HG02610 (cell line): ENCODE measurements at regions not wholly inside any gene's neighbourhood (a gene's known extent, or its start where the extent isn't known, plus 50 kb on each side); places are given as distances from the start of the nearest gene placed in this dataset.

Experiments
- ATAC-seq: cut with Tn5 transposase; IDR thresholded peaks from one replicate; pipeline ENCODE4 v1.9.1; 2021; ENCODE audit warnings: mild to moderate bottlenecking, moderate library complexity; ENCODE audit not compliant: unreplicated experiment

DNA sequence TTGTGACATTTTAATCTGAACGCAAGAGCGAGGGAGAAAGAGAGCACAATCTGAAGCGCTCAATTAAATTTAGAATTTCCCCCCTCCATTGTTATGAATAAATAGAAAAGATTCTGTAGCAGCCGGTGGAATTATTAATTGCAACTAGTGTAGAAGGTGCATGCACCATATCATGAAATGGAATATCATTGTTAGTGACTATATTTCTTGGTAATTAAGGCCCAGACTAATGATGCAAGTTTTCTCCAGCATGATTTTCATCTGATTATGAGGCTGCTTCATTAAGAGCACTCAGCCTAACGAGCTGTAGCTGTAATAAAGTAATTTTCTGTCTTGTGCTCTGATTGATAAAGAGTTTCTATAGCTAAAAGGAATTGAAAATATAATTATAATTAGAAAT is 432.2 kb upstream of the SPRED2 start:
- no peak for ATAC-seq

DNA sequence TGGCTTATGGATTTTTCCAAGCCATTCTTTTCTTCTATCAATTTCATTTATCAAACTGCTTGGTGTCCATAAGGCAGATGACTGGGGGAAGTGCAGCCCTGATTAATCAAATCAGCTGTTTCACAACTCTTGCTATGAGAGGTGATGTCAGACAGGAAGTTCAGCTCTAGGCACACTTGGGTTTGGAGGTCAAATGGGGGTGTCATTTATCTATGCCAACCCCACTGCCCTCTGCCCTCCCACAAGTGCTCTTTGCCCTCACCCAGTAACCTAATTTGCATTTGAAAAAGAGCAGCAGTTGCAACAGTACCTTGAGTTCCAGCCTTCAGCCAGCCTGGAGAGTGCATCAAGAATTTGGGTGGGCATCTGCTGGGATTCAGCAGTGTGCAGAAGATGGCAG is 431.3 kb upstream of the SPRED2 start:
- no peak for ATAC-seq

DNA sequence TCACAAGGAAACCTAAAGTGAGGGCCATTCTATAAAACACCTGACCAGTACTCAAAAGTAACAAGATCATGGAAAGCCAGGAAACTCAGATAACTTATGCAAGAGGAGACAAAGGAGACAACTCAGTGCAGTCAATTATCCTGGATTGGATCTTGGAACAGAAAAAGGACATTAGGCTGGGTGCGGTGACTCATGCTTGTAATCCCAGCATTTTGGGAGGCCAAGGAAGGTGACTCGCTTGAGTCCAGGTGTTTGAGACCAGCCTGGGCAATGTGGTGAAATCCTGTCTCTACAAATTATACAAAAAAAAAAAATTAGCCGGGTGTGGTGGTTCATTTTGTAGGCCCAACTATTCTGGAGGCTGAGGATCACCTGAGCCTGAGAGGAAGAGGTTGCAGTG is 424.5 kb upstream of the SPRED2 start:
- ATAC-seq: no peak

DNA sequence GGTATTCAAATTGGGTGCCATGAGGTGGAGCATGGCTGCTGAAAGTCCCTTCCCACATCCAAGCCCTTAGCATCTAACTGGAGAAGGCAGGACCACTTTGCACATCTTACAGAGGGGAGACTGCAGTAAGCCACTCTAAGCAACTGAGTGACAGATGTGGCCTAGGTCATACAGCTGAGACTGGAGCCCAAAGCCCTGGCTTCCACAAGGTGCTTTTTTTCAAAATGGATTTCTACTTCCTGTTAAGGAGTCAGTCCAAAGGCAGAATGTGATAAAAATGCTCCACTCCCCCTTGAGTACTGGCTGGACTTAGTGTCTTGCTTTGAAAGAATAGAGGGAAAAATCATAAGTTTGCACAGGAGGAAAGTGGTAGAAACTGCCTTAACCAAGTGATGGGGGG is 424.0 kb upstream of the SPRED2 start:
- ATAC-seq: no peak

DNA sequence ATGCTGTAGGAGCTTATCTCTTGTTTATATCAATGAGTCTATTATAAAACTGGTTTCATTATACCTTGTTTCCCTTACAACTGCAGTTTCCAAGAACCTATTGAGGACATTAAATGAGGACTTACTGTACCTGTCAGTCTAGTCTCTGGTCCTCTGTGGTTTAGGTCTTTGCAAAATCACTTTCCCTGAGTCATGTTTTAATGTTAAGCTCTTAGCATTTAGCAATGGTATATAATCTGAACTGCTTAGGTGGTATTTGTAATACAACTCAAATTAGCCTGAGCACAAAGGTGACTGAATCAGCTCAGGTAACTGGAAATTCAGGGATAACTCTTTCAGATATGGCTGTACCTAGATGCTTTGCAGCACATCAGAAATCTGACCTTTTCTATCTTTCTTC is 418.3 kb upstream of the SPRED2 start:
- no peak for ATAC-seq

DNA sequence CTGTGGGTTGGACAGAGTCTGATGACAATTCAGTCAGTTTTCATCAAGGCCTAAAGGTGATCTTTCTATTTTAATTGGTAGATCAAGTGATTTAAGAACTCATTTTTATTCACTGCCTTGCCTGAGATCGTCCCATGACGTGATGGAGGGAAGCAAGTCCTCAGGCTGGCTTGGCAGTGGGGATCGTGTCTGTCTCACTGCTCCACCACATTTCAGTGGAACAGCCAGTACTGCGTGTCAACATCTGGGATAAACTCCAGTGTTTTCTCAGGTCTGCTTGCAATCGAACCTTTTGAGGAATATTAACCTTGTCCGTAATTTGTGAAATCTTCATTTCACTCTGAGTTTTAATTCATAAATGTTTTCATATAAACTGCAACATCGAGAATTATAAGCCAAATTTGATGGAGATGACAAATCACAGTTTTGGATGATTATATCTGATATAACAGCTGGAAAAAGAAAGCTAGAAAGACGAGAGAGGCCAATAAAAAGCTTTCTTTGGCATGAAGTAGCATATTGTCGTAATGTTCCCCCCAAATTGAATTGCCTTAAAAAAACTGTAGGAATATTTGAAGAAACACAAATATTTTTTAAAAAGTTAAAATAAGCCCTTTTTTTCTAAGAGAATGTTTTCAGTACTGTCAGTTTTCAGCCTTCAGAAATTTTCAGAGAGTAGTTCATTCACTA is 414.7 kb upstream of the SPRED2 start:
- no peak for ATAC-seq

DNA sequence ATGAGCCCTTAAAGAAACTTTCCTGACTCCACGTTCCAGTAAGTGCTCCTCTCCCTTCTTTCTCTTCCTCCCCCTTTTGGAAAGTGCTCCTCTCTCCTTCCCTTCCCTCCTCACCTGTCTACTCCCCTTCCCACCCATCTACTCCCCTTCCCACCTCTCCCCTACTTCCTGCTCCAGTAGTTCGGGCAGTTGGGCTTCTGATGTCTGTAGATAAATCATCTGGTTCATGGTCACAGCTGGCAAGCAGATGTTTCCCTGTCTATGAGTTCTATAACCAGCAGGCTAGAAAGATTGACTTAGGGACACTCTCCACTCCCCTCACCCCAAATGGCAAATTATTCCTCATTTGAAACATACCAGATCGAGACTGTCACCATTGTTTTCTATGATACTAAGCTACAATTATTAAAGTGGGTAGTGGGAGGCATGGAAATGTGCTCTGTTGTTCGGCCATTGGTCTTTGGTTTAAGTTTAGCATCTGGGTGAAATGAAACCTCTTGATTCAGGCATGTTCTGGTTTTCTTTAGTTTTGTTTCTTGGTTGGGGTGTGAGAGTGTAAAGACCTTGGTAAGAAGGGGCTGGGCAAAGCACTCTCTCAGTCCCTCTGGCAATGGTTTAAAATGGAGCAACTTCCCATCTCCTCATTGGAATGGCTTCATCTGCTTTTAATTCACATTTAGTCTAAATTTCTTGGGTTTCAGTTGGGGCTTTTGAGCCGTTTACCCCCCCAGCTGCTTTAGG is 413.2 kb upstream of the SPRED2 start:
- ATAC-seq: no peak

DNA sequence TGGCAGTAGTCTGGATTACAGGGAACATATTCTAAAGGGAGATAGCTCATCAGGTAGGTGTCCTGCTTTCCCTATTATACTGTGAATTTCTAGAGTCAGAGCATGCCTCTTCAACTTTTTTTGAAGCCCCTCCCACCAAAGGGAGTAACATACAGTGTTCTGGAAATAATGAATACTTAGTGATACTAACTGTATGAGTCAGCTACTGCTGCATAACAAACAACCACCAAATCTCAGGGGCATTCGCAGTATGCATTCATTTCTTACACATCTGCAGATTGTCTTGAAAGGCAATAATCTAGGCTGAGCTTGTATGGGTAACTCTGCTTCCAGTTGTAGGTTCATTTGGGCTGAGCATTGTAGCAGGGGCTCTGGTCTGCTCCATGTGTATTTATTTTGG is 409.7 kb upstream of the SPRED2 start:
- no peak for ATAC-seq

DNA sequence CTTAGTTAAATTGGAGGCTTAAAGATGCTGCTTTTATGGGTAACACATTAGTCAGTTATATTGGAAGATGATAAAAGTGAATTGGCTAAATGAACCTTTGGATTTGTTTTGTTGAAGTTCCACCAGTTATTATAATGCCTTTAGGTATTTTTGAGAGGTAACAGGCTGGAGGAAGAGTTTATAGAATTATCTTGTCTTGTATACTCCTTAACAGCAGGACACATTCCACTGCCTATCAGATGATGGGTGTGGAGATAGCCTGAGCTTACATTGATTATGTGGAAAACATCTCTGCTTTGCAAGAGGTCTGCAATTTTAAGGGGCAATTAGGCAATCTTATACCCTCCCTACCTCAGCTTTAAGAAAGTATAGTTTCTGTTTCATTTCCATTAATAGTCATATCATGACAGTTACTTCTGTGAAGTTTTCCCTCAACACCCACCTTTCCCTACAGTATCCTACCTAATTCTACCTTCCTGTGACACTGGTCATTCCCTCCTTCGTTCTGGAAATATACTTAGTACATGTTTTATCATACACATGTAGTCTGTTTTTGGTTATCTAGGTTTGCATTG is 403.7 kb upstream of the SPRED2 start:
- no peak for ATAC-seq

DNA sequence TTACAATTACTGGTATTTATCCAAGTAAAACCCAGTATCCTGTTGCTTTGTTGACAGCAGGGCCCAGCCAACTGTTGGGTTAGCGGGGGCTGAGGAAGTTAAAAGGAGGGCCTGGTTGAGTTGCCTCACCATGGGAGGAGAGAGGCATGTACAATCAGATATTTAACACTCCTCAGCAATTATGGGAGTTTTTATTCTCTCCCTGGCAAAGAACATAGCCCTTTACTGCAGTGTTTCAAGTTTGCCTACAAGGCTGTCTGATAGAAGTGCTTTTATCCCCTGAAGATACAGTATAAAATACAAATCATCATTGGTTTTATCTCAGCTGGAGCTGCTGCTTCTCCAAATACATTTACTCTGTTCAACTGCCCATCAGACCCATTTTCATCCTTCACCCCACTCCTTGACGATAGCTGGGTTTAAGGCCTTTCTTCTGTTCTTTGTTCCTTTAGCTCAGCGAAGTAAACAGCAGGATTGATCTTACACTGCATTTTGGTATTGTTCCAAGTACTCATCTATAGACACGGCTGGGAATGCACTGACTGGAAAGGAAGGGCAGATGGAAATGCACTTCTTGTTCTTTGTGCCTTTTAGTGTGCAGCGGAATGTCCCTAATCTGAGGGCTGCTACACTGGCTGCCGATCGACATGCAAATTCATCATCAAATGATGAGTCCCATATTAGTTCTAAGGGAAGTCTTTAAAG is 402.5 kb upstream of the SPRED2 start:
- ATAC-seq: no peak

DNA sequence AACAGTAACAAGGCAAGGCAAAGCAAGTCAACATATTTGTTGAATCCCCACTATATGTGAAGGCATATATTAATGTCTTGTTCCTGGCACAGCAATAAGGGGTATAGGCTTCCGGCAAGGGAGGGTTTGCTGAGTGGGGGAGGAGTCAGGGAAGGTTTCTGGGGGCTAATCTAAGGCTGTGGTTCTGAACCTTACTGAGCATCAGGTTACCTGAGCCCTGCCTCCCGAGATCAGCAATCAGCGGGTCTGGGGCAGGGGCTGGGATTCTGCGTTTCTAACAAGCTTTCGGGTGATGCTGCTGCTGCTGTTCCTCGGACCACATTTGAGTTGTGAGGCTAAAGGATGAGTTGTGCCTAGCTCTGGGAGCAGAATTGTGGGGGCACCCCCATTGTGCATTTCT is 401.7 kb upstream of the SPRED2 start:
- no peak for ATAC-seq

DNA sequence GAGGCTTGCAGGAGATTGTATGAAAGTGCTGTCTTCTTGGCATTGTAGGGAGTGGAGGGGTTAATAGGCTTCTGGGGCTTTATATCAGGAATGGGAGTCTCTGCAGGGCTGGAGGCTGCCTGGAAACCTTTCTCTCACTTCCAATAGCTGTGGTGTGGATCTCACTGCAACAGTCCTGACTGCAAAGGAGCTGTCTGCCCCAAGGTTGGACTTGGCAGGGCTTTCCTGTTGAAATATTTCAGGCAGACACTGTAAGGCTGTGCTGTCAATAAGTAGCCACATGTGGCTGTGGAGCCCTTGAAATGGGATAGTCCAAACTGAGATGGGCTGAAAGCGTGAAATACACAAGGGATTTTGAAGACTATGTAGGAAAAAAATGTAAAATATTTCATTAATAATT is 399.1 kb upstream of the SPRED2 start:
- ATAC-seq: no peak

DNA sequence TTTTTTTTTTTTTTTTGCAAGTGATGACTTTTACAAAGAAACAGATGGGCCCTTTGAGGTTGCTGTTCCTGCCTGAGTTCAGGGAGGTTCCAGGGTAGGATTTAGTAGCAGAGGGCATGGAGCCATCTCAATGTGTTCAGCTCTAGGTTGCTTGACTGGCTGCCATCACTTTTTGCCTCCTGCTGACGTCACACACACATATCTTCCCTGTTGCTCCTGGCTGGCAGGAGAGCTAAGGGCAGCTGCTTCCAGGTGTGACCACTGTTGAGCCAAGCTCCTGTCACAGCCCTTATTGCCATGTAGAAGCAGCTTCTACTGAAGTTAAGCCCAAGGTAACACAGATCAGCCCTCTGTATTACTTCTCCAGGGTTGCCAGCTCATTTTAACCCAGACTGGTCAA is 394.2 kb upstream of the SPRED2 start:
- ATAC-seq: no peak

DNA sequence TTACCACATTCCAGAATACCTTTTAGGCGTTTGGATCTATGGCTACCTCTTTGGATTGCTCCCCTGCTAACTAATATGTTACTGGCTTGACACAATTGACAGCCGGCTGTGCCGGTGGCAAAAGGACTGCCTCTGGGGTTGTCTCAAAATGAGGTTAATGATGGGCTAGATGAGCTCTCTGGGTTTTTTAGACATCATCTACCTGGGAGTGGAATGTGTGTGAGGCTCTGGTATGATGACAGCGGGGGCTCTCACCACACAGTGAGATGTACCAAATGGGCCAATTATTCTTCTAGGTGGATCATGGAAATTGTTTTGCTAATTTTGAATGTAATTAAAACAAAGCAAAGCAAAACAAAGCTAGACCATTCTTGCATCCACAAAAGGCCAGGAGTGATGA is 391.1 kb upstream of the SPRED2 start:
- ATAC-seq: no peak

DNA sequence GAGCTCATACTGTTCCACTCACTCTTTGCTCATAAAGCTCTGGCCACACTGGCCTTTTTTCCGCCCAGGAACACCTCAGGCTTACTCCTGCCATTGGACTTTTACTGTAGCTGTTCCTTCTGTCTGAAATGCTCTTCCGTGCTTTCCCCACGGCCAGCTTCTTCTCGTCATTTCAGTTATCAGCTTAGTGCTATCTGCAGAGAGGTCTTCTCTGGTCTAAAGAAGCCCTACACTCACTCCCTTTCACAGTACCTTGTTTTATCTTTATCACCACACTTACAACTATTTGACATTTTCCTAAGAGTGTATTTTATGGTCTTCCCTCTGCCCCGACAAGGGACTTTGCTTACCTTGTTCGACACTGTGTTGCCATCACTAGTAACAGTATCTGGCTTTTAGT is 388.1 kb upstream of the SPRED2 start:
- ATAC-seq: no peak

DNA sequence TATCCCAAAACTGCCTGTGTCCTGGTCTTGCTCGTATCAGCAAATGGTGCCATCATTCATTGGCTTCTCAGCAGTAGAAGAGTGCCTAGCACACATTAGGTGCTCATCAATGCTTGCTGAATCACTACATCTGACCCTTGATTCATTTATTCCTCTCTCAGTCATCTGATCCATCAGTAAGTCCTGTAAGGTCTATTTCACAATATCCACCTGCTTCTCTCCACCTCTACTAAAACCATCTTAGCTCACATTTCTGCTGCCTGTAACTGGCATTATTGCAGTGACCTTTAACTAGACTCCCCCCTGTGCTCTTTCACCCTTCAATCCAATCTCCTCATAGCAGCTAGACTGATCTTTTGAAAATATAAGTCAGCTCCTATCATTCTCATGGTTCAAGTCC is 387.6 kb upstream of the SPRED2 start:
- ATAC-seq: no peak

DNA sequence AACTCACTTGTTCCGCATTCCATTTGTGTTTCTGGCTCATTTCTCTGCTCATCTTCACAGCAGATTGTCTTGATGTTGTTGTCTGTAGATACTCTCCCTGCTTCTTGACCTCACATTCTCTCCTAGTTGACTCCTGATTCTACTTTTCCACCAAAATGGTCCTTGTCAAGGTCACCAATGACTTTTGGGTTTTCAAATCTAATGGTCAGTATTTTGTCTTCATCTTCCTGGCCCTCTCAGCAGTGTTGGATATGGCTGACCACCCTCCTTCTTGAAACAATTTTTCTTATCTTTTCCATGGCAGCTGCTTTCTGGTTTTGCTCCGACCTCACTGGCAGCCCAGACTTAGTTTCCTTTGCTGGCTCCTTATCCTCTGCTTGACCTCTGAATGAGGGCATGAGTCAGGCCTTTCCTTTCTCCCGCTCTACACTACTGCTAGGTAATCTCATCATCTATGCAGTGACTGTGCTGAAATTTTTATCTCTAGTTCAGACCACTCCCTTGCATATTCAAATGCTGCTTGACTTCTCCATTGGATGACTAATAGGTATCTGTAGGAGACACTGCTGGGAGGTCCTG is 386.6 kb upstream of the SPRED2 start:
- no peak for ATAC-seq

DNA sequence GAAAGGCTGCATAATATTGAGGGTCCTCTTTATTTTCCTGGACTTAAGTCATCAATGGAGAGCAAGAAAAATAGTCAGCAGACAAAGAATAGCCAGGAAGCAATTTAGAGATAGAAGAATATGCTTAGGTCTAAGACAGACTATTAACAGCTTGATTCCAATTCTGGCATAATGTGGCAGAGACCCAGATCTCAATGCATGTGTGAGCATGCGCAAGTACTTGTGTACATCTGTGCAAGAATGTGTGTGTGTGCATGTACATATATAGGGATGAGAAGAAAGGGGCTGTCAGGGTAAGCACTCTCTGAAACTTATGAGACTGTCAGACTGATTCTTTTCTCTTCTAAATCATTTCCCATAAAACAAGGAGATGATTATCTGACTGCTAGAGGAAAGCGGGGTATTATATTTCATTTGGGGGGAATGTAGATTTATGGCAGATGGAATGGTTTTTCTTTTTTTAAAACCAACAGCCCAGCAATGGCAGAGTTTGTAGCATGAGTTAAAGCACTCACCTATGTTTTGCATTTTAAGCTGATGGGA is 381.3 kb upstream of the SPRED2 start:
- ATAC-seq: no peak

DNA sequence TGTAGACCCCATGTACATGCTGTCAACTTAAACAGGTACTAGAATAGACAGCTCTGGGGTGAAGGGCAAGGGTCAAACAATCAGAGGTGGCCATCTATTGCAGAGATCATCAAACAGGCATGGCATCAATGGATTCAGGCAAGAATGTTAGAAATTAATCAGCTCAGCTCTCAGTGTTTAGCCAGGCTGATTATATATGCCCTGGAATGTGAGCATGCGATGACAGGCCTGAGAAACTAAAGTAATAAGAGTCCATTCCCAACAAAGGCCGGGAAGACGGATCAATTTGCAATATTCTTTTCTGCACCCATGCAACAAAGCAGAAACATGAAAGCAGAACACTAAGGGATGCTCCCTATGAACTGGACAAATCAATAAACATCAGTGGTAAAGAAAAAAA is 380.5 kb upstream of the SPRED2 start:
- ATAC-seq: no peak

DNA sequence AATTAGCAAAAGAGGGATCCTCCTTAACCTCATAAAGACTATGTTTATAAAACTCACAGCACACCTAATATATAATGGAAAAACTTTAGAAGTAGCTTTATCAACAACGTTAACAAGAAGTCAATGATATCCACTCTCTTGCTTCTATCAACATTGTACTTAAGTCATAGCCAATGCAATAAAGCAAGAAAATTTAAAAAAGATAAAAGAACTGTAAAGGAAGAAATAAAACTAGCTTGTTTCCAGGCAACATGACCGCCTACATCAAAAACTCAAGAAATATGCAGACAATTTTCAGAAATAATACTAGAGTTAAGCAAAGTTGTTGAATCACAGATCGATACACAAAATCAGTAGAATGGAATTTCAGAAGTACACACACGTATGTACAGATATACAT is 375.5 kb upstream of the SPRED2 start:
- ATAC-seq: no peak

DNA sequence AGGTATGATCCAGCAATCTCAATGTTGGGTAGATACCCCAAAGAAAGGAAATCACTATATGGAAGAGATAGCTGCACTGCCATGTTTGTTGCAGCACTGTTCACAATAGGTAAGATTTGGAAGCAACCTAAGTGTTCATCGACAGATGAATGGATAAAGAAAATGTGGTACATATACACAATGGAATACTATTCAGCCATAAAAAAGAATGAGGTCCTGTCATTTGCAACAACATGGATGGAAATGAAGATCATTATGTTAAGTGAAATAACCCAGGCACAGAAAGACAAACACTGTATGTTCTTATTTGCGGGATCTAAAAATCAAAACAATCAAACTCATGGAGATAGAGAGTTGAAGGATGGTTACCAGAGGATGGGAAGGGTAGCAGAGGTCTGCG is 372.4 kb upstream of the SPRED2 start:
- no peak for ATAC-seq
